Adrenal gland (tissue), 5 donors: ENCODE measurements at regions not wholly inside any gene's neighbourhood (a gene's known extent, or its start where the extent isn't known, plus 50 kb on each side); places are given as distances from the start of the nearest gene placed in this dataset.

Experiments
- CTCF ChIP-seq, 6 experiments: fragments of 450-650 bp in 4 of 6; fragments of 200-600 bp in 2 of 6; sonication (generic) in 1 of 6; IDR thresholded peaks; 1 replicate in 5 of 6; 2 replicates in 1 of 6; pipeline versions ENCODE4 v1.5.1 to v1.8.0; 2016 to 2021; ENCODE audit warnings: antibody characterized with exemption in 6 of 6, mild to moderate bottlenecking in 2 of 6, moderate library complexity in 1 of 6
- POLR2A ChIP-seq, 2 donors: fragments of 450-650 bp; IDR thresholded peaks; one replicate each; pipeline ENCODE4 v1.6.1; 2017; ENCODE audit warnings: antibody characterized with exemption in 2 of 2, mild to moderate bottlenecking in 2 of 2, moderate library complexity in 1 of 2
- donor health status: DM: no; HTN: no; CAD: no.

GRCh38 chr7:153522261-153522660, 529.9 kb upstream of the DPP6 start:
- no peak for TF ChIP-seq POLR2A (IDR thresholded peaks at IDR 0.05)
- no peak for TF ChIP-seq CTCF (IDR thresholded peaks at IDR 0.05)
